Adrenal gland (tissue), 5 donors: ENCODE measurements at regions not wholly inside any gene's neighbourhood (a gene's known extent, or its start where the extent isn't known, plus 50 kb on each side); places are given as distances from the start of the nearest gene placed in this dataset.

Source experiments
- POLR2A ChIP-seq, 2 donors: fragments of 450-650 bp; IDR thresholded peaks; one replicate each; pipeline ENCODE4 v1.6.1; 2017; ENCODE audit warnings: antibody characterized with exemption in 2 of 2, mild to moderate bottlenecking in 2 of 2, moderate library complexity in 1 of 2
- TF ChIP-seq, protein P1 (sequence below), 6 experiments: fragments of 450-650 bp in 4 of 6; fragments of 200-600 bp in 2 of 6; sonication (generic) in 1 of 6; IDR thresholded peaks; 1 replicate in 5 of 6; 2 replicates in 1 of 6; pipeline versions ENCODE4 v1.5.1 to v1.8.0; 2016 to 2021; ENCODE audit warnings: antibody characterized with exemption in 6 of 6, mild to moderate bottlenecking in 2 of 6, moderate library complexity in 1 of 6
- donor health status: DM: no; HTN: no; CAD: no.

DNA sequence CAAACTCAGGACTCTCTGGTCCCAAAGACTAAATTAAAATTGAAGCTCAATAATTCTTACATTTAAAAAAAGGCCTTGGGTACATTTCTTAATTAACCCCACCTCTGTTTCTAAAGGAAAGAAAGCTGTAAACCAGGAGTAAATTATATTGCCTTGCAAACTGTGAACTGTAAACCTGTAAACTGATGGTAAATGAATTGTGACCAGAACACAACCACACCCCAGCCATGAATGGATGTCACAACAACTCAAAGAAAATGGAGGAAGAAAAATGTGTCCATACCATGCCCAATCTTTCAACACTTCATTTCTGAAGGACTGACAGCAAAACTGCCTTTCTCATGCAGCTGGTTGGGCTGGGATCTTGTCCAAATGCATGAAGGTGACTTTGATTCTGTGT lies 171.3 kb upstream of the C1orf87 start:
- TF ChIP-seq, protein P1, sequence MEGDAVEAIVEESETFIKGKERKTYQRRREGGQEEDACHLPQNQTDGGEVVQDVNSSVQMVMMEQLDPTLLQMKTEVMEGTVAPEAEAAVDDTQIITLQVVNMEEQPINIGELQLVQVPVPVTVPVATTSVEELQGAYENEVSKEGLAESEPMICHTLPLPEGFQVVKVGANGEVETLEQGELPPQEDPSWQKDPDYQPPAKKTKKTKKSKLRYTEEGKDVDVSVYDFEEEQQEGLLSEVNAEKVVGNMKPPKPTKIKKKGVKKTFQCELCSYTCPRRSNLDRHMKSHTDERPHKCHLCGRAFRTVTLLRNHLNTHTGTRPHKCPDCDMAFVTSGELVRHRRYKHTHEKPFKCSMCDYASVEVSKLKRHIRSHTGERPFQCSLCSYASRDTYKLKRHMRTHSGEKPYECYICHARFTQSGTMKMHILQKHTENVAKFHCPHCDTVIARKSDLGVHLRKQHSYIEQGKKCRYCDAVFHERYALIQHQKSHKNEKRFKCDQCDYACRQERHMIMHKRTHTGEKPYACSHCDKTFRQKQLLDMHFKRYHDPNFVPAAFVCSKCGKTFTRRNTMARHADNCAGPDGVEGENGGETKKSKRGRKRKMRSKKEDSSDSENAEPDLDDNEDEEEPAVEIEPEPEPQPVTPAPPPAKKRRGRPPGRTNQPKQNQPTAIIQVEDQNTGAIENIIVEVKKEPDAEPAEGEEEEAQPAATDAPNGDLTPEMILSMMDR (IDR thresholded peaks at IDR 0.05): no peak
- no peak for TF ChIP-seq POLR2A (IDR thresholded peaks at IDR 0.05)
